HG03558 (cell line): ENCODE measurements at regions not wholly inside any gene's neighbourhood (a gene's known extent, or its start where the extent isn't known, plus 50 kb on each side); places are given as distances from the start of the nearest gene placed in this dataset.
"Not testable (repeated sequence)": the region's sequence is repeated elsewhere in the genome, so short reads cannot be mapped to it uniquely, and the experiment has no call there.

ENCODE experiments used
- ATAC-seq: cut with Tn5 transposase; IDR thresholded peaks from one replicate; pipeline ENCODE4 v1.9.1; 2021; ENCODE audit warnings: moderate number of reproducible peaks; ENCODE audit not compliant: unreplicated experiment; ENCODE audit errors: extremely low read depth

- no peak for ATAC-seq
Measured at GRCh38 chr9:1528456-1528855, 478.3 kb downstream of the DMRT2 start.

- ATAC-seq = no peak
Measured at GRCh38 chr9:1530696-1531095, 480.5 kb downstream of the DMRT2 start.

GRCh38 chr9:1531424-1531823 lies 481.3 kb downstream of the DMRT2 start:
- ATAC-seq = no peak

GRCh38 chr9:1532171-1532570 lies 482.0 kb downstream of the DMRT2 start:
- no peak for ATAC-seq

- ATAC-seq = no peak
Measured at GRCh38 chr9:1535051-1535450, 480.1 kb upstream of the SMARCA2 start.

GRCh38 chr9:1535599-1535998 lies 479.5 kb upstream of the SMARCA2 start:
- no peak for ATAC-seq

GRCh38 chr9:1536522-1537170 lies 478.5 kb upstream of the SMARCA2 start:
- ATAC-seq = peak; percentile 54

- no peak for ATAC-seq
Measured at GRCh38 chr9:1538301-1538700, 476.8 kb upstream of the SMARCA2 start.

GRCh38 chr9:1539216-1539615 lies 475.9 kb upstream of the SMARCA2 start:
- ATAC-seq = no peak

GRCh38 chr9:1550636-1551035 lies 464.5 kb upstream of the SMARCA2 start:
- ATAC-seq = no peak

GRCh38 chr9:1554081-1555035 lies 460.8 kb upstream of the SMARCA2 start:
- no peak for ATAC-seq

GRCh38 chr9:1558666-1559065 lies 456.5 kb upstream of the SMARCA2 start:
- not testable (repeated sequence) for ATAC-seq

- no peak for ATAC-seq
Measured at GRCh38 chr9:1575939-1576338, 439.2 kb upstream of the SMARCA2 start.

GRCh38 chr9:1580215-1580614 lies 434.9 kb upstream of the SMARCA2 start:
- ATAC-seq = peak; percentile 87

GRCh38 chr9:1581926-1582325 lies 433.2 kb upstream of the SMARCA2 start:
- no peak for ATAC-seq

GRCh38 chr9:1591310-1591709 lies 423.8 kb upstream of the SMARCA2 start:
- no peak for ATAC-seq

GRCh38 chr9:1598270-1598669 lies 416.9 kb upstream of the SMARCA2 start:
- no peak for ATAC-seq

- no peak for ATAC-seq
Measured at GRCh38 chr9:1599961-1600360, 415.2 kb upstream of the SMARCA2 start.

- ATAC-seq = no peak
Measured at GRCh38 chr9:1604942-1605560, 410.1 kb upstream of the SMARCA2 start.

GRCh38 chr9:1606253-1606652 lies 408.9 kb upstream of the SMARCA2 start:
- no peak for ATAC-seq

- ATAC-seq = no peak
Measured at GRCh38 chr9:1612886-1613285, 402.3 kb upstream of the SMARCA2 start.
